HCT116 (cell line): ENCODE measurements at regions not wholly inside any gene's neighbourhood (a gene's known extent, or its start where the extent isn't known, plus 50 kb on each side); places are given as distances from the start of the nearest gene placed in this dataset.

Experiments used
- ATAC-seq: fragments of 200-7000 bp; cut with Tn5 transposase; 2 replicates; pipeline ENCODE4 v1.9.1; 2020; ENCODE audit warnings: mild to moderate bottlenecking, moderate library complexity
- BruUV-seq: library from RNA; stranded (reverse); fragments of 400-500 nt; replicated peaks from 2 replicates; lab custom pipeline; 2021; lab: Mats Ljungman, UMichigan
- CTCF ChIA-PET: fragments of 300-600 bp; sonication (Branson Sonifier 250); formaldehyde crosslinking; loops from one replicate; lab custom pipeline; 2021; ENCODE audit warnings: antibody characterized with exemption; lab: Charles Lee
- POLR2A ChIA-PET: fragments of 300-600, 350-600 bp; sonication (Branson Sonifier 250); formaldehyde crosslinking; loops from one replicate; lab custom pipeline; 2021; ENCODE audit warnings: antibody characterized with exemption; lab: Charles Lee
- RAD21 ChIA-PET, 2 experiments: fragments of 300-600 bp; sonication (Branson Sonifier 250); formaldehyde crosslinking; loops; one replicate each; lab custom pipeline; 2023; ENCODE audit warnings: low total read pairs in 2 of 2; ENCODE audit not compliant: uncharacterized antibody in 2 of 2, unreplicated experiment in 2 of 2, low non-redundant PET in 1 of 2; lab: Charles Lee
- DNase-seq: peaks from one replicate; pipeline ENCODE4 v3.0.0-alpha.2; 2010; ENCODE audit warnings: low read depth, low spot score
- H2AFZ ChIP-seq: fragments of 200-600 bp; shearing (Covaris generic), sonication (generic); 2 replicates; pipeline ENCODE4 v1.6.1; 2017; ENCODE audit warnings: low read depth, mixed run types, mixed read lengths, antibody characterized with exemption, low read length; ENCODE audit not compliant: poor library complexity, severe bottlenecking
- H3K27ac ChIP-seq: 2 replicates; pipeline ENCODE4 v1.5.1; 2012; ENCODE audit warnings: low read depth, low read length
- H3K27me3 ChIP-seq: fragments of 200-600 bp; sonication (generic); 2 replicates; pipeline ENCODE4 v1.6.1; 2016; ENCODE audit warnings: mixed run types, low read length, mixed read lengths; ENCODE audit not compliant: insufficient read depth
- H3K36me3 ChIP-seq, 2 experiments: fragments of 200-500 bp in 1 of 2; fragments of 200-600 bp in 1 of 2; sonication (Bioruptor generic) in 1 of 2; sonication (generic) in 1 of 2; 2 replicates each; pipeline versions ENCODE4 v1.5.1 to v1.6.1; 2014 to 2016; ENCODE audit warnings: low read length in 2 of 2, inconsistent platforms in 1 of 2, mixed read lengths in 1 of 2, mixed run types in 1 of 2; ENCODE audit not compliant: insufficient read depth in 2 of 2, control insufficient read depth in 1 of 2
- H3K4me1 ChIP-seq, 2 experiments: fragments of 200-600 bp in 1 of 2; sonication (generic) in 1 of 2; 2 replicates each; pipeline versions ENCODE4 v1.5.1 to v1.6.1; 2012 to 2017; ENCODE audit warnings: low read length in 2 of 2, inconsistent platforms in 1 of 2, mild to moderate bottlenecking in 1 of 2, mixed read lengths in 1 of 2, mixed run types in 1 of 2, moderate library complexity in 1 of 2; ENCODE audit not compliant: insufficient read depth in 2 of 2, control insufficient read depth in 1 of 2
- H3K4me2 ChIP-seq: fragments of 200-600 bp; sonication (generic); 2 replicates; pipeline ENCODE4 v1.6.1; 2017; ENCODE audit warnings: mixed run types, low read length, mixed read lengths
- H3K4me3 ChIP-seq, 2 experiments: fragments of 200-600 bp in 1 of 2; sonication (generic) in 1 of 2; replicated peaks in 1 of 2; 2 replicates each; pipeline ENCODE4 v1.5.1; 2011 to 2016; ENCODE audit warnings: low read length in 2 of 2, control low read depth in 1 of 2, low read depth in 1 of 2, mild to moderate bottlenecking in 1 of 2, mixed read lengths in 1 of 2, mixed run types in 1 of 2
- H3K79me2 ChIP-seq: fragments of 200-600 bp; sonication (generic); 2 replicates; pipeline ENCODE4 v1.6.1; 2017; ENCODE audit warnings: mild to moderate bottlenecking, mixed run types, low read length, moderate library complexity, mixed read lengths; ENCODE audit not compliant: insufficient read depth
- H3K9ac ChIP-seq: fragments of 200-600 bp; sonication (generic); 2 replicates; pipeline ENCODE4 v1.6.1; 2016; ENCODE audit warnings: low read length, mixed read lengths
- H3K9me2 ChIP-seq: fragments of 200-600 bp; sonication (generic), shearing (Covaris generic); 2 replicates; pipeline ENCODE4 v1.6.1; 2017; ENCODE audit warnings: mixed run types, mild to moderate bottlenecking, moderate library complexity; ENCODE audit not compliant: insufficient read depth
- H3K9me3 ChIP-seq, 2 experiments: fragments of 200-500 bp in 1 of 2; fragments of 200-600 bp in 1 of 2; sonication (Bioruptor generic) in 1 of 2; sonication (generic) in 1 of 2; 2 replicates each; pipeline ENCODE4 v1.6.1; 2014 to 2017; ENCODE audit warnings: low read length in 2 of 2, mixed read lengths in 2 of 2, inconsistent platforms in 1 of 2, low read depth in 1 of 2, mild to moderate bottlenecking in 1 of 2, mixed run types in 1 of 2, moderate library complexity in 1 of 2; ENCODE audit not compliant: control insufficient read depth in 1 of 2, insufficient read depth in 1 of 2
- H4K20me1 ChIP-seq: fragments of 200-600 bp; sonication (generic), shearing (Covaris generic); 2 replicates; pipeline ENCODE4 v1.6.1; 2017; ENCODE audit warnings: mixed run types, mild to moderate bottlenecking, moderate library complexity; ENCODE audit not compliant: insufficient read depth
- CTCF ChIP-seq, 3 experiments: fragments of 200-600 bp in 1 of 3; sonication (generic) in 1 of 3; IDR thresholded peaks in 2 of 3; conservative IDR thresholded peaks in 1 of 3; 2 replicates each; pipeline ENCODE4 v1.5.1; 2012 to 2017; ENCODE audit warnings: low read depth in 2 of 3, low read length in 2 of 3, antibody characterized with exemption in 1 of 3, borderline replicate concordance in 1 of 3, control low read depth in 1 of 3, mild to moderate bottlenecking in 1 of 3, mixed read lengths in 1 of 3, mixed run types in 1 of 3, moderate library complexity in 1 of 3; ENCODE audit not compliant: insufficient read depth in 1 of 3
- ELF1 ChIP-seq: IDR thresholded peaks from 2 replicates; pipeline ENCODE4 v1.6.1; 2012; ENCODE audit warnings: low read depth, borderline replicate concordance
- FOSL1 ChIP-seq: IDR thresholded peaks from 2 replicates; pipeline ENCODE4 v1.6.1; 2012; ENCODE audit warnings: low read depth
- JUND ChIP-seq: IDR thresholded peaks from 2 replicates; pipeline ENCODE4 v1.6.1; 2012
- REST ChIP-seq: IDR thresholded peaks from 2 replicates; pipeline ENCODE4 v1.6.1; 2012; ENCODE audit warnings: low read depth
- SP1 ChIP-seq: IDR thresholded peaks from 2 replicates; pipeline ENCODE4 v1.6.1; 2012; ENCODE audit warnings: low read depth
- YY1 ChIP-seq: IDR thresholded peaks from 2 replicates; pipeline ENCODE4 v1.6.1; 2011; ENCODE audit warnings: low read length, low read depth, moderate library complexity, mild to moderate bottlenecking; ENCODE audit not compliant: insufficient replicate concordance; ENCODE audit errors: extremely low read depth
- ZBTB33 ChIP-seq: IDR thresholded peaks from 2 replicates; pipeline ENCODE4 v1.6.1; 2011; ENCODE audit warnings: mild to moderate bottlenecking, low read length, moderate library complexity; ENCODE audit not compliant: insufficient replicate concordance; ENCODE audit errors: extremely low read depth
- intact Hi-C: fragments of 100-400 bp; cut with micrococcal nuclease; formaldehyde crosslinking; loops from 2 replicates; pipeline ENCODE4 v1.10.0; 2022

- TF ChIP-seq YY1 (no peak), CTCF (IDR thresholded peaks at IDR 0.05 in 2 of 3, conservative IDR thresholded peaks at IDR 0.05 in 1 of 3; ENCODE audit: borderline replicate concordance in 1 of 3, insufficient read depth in 1 of 3, low read depth in 2 of 3, low read length in 2 of 3) (no peak)
- TF ChIP-seq, all 23 proteins: peak for 0
Measured at GRCh38 chr2:160934263-160934662, 226.0 kb upstream of the TANK start (continued).

- Histone ChIP-seq H3K4me3 (no peak overlapping the region), H2AFZ (no peak overlapping the region), H3K9me3 (no peaks in the 10 kb centered on the region), H3K9me2 (no peaks in the 10 kb centered on the region), H3K27me3 (no peaks in the 10 kb centered on the region), H3K9ac (no peak overlapping the region), H3K36me3 (no peaks in the 10 kb centered on the region), H3K4me1 (no peaks in the 10 kb centered on the region), H3K79me2 (no peaks in the 10 kb centered on the region), H4K20me1 (no peaks in the 10 kb centered on the region), H3K4me2 (no peak overlapping the region), H3K27ac (no peak overlapping the region)
- intact Hi-C loops: no loop called here
- ChIA-PET RAD21 (no interaction called here), POLR2A (no interaction called here), CTCF (no interaction called here)
- no TSS peak for BruUV-seq
- DNase-seq: no peak
- TF ChIP-seq ELF1 (no peak), FOSL1 (no peak), ZBTB33 (no peak), JUND (no peak), SP1 (no peak), REST (no peak)
- TF ChIP-seq, all 23 proteins: peak for 0
- ATAC-seq: no peak
Measured at GRCh38 chr2:160934991-160935390, 225.2 kb upstream of the TANK start.
